Bronchial epithelial cell (primary cell): ENCODE measurements at regions not wholly inside any gene's neighbourhood (a gene's known extent, or its start where the extent isn't known, plus 50 kb on each side); places are given as distances from the start of the nearest gene placed in this dataset.
"Not testable (repeated sequence)": the region's sequence is repeated elsewhere in the genome, so short reads cannot be mapped to it uniquely, and the experiment has no call there.

Source experiments
- DNase-seq: peaks from one replicate; pipeline ENCODE4 v3.0.0-alpha.2; 2010; ENCODE audit warnings: low read depth
- FAIRE-seq: peaks from 2 replicates; lab custom pipeline; 2011; peaks lifted over from hg19 to GRCh38; lab: Jason Lieb, UNC
- H3K27me3 ChIP-seq: 2 replicates; pipeline ENCODE4 v1.5.1; 2011; ENCODE audit warnings: low read length; ENCODE audit not compliant: control insufficient read depth, insufficient read depth
- H3K36me3 ChIP-seq: 2 replicates; pipeline ENCODE4 v1.5.1; 2011; ENCODE audit warnings: low read length; ENCODE audit not compliant: control insufficient read depth, insufficient read depth
- H3K4me3 ChIP-seq: 2 replicates; pipeline ENCODE4 v1.5.1; 2011; ENCODE audit warnings: mild to moderate bottlenecking, low read depth, low read length, control low read depth
- CTCF ChIP-seq: IDR thresholded peaks from 2 replicates; pipeline ENCODE4 v1.5.1; 2011; ENCODE audit warnings: mild to moderate bottlenecking, moderate library complexity, low read length, control low read depth, inconsistent platforms; ENCODE audit not compliant: insufficient read depth, severe bottlenecking

- no peak overlapping the region for H3K4me3 ChIP-seq
- no peaks in the 10 kb centered on the region for H3K27me3 ChIP-seq
- DNase-seq: peak; percentile 57
- FAIRE-seq: no peak
- TF ChIP-seq CTCF: no peak
- H3K36me3 ChIP-seq: peaks cover 2% of the 10 kb centered on the region
Observed at GRCh38 chr6:144493035-144493910, 208.1 kb downstream of the UTRN start.

GRCh38 chr6:144495076-144495475, 209.9 kb downstream of the UTRN start:
- not testable (repeated sequence) for H3K4me3 ChIP-seq, H3K36me3 ChIP-seq, H3K27me3 ChIP-seq, DNase-seq, FAIRE-seq

GRCh38 chr6:144497650-144498049, 212.5 kb downstream of the UTRN start:
- Histone ChIP-seq H3K4me3 (no peak overlapping the region), H3K27me3 (no peaks in the 10 kb centered on the region), H3K36me3 (peaks cover 2% of the 10 kb centered on the region)
- DNase-seq (no peak), FAIRE-seq (no peak)
- no peak for TF ChIP-seq CTCF

GRCh38 chr6:144500892-144501291, 215.8 kb downstream of the UTRN start:
- no peak for FAIRE-seq
- Histone ChIP-seq H3K27me3 (no peaks in the 10 kb centered on the region), H3K36me3 (peaks cover 2% of the 10 kb centered on the region), H3K4me3 (no peak overlapping the region)
- TF ChIP-seq CTCF: no peak
- DNase-seq: no peak

- not testable (repeated sequence) for FAIRE-seq, H3K36me3 ChIP-seq, DNase-seq, H3K27me3 ChIP-seq, H3K4me3 ChIP-seq
Observed at GRCh38 chr6:144505214-144505613, 220.1 kb downstream of the UTRN start.

GRCh38 chr6:144506051-144506450, 220.9 kb downstream of the UTRN start:
- H3K4me3 ChIP-seq, FAIRE-seq, H3K36me3 ChIP-seq: not testable (repeated sequence)

GRCh38 chr6:144507772-144508312, 222.7 kb downstream of the UTRN start:
- H3K27me3 ChIP-seq, FAIRE-seq, H3K36me3 ChIP-seq, DNase-seq, H3K4me3 ChIP-seq: not testable (repeated sequence)

More at GRCh38 chr6:144506051-144506450, 220.9 kb downstream of the UTRN start:
- DNase-seq, H3K27me3 ChIP-seq: not testable (repeated sequence)

GRCh38 chr6:144510859-144511258, 225.7 kb downstream of the UTRN start:
- FAIRE-seq (no peak), DNase-seq (no peak)
- Histone ChIP-seq H3K36me3 (peaks cover 2% of the 10 kb centered on the region), H3K4me3 (no peak overlapping the region), H3K27me3 (no peaks in the 10 kb centered on the region)
- TF ChIP-seq CTCF: no peak
